SKM-1 (cell line): ENCODE measurements at regions not wholly inside any gene's neighbourhood (a gene's known extent, or its start where the extent isn't known, plus 50 kb on each side); places are given as distances from the start of the nearest gene placed in this dataset.
"Not testable (repeated sequence)": the region's sequence is repeated elsewhere in the genome, so short reads cannot be mapped to it uniquely, and the experiment has no call there.

Experiments
- DNase-seq: peaks from one replicate; lab custom pipeline; 2025; ENCODE audit not compliant: unreplicated experiment; lab: John Stamatoyannopoulos, UW

- DNase-seq: no peak
These were observed 598.7 kb downstream of the SOX5 start for GRCh38 chr12:23350808-23351207.

- peak; percentile 7 for DNase-seq
These were observed 596.8 kb downstream of the SOX5 start for GRCh38 chr12:23352670-23353069.

- DNase-seq: no peak
These were observed 594.7 kb downstream of the SOX5 start for GRCh38 chr12:23354800-23355199.

GRCh38 chr12:23356440-23356839 lies 593.0 kb downstream of the SOX5 start:
- DNase-seq: no peak

GRCh38 chr12:23356927-23357708 lies 592.4 kb downstream of the SOX5 start:
- DNase-seq: no peak

GRCh38 chr12:23359975-23360701 lies 589.3 kb downstream of the SOX5 start:
- no peak for DNase-seq

GRCh38 chr12:23361971-23362370 lies 587.5 kb downstream of the SOX5 start:
- no peak for DNase-seq

GRCh38 chr12:23368590-23368989 lies 580.9 kb downstream of the SOX5 start:
- no peak for DNase-seq

- no peak for DNase-seq
These were observed 573.8 kb downstream of the SOX5 start for GRCh38 chr12:23375621-23376020.

GRCh38 chr12:23376238-23376637 lies 573.2 kb downstream of the SOX5 start:
- no peak for DNase-seq

GRCh38 chr12:23380419-23381100 lies 568.9 kb downstream of the SOX5 start:
- DNase-seq: no peak

GRCh38 chr12:23388898-23389297 lies 560.6 kb downstream of the SOX5 start:
- not testable (repeated sequence) for DNase-seq

GRCh38 chr12:23389315-23389714 lies 560.2 kb downstream of the SOX5 start:
- DNase-seq: not testable (repeated sequence)

- DNase-seq: no peak
These were observed 550.0 kb downstream of the SOX5 start for GRCh38 chr12:23399402-23399933.

- no peak for DNase-seq
These were observed 534.3 kb downstream of the SOX5 start for GRCh38 chr12:23415180-23415579.

GRCh38 chr12:23421556-23421955 lies 527.9 kb downstream of the SOX5 start:
- no peak for DNase-seq

GRCh38 chr12:23423097-23423687 lies 526.3 kb downstream of the SOX5 start:
- DNase-seq: no peak

- DNase-seq: no peak
These were observed 525.7 kb downstream of the SOX5 start for GRCh38 chr12:23423796-23424195.

GRCh38 chr12:23424685-23425084 lies 524.8 kb downstream of the SOX5 start:
- no peak for DNase-seq

GRCh38 chr12:23426328-23426727 lies 523.1 kb downstream of the SOX5 start:
- no peak for DNase-seq

- no peak for DNase-seq
These were observed 520.7 kb downstream of the SOX5 start for GRCh38 chr12:23428758-23429157.
